Dedifferentiated amniotic fluid mesenchymal stem cell (primary cell): ENCODE measurements at regions not wholly inside any gene's neighbourhood (a gene's known extent, or its start where the extent isn't known, plus 50 kb on each side); places are given as distances from the start of the nearest gene placed in this dataset.
"Not testable (repeated sequence)": the region's sequence is repeated elsewhere in the genome, so short reads cannot be mapped to it uniquely, and the experiment has no call there.

Source experiments
- DNase-seq: peaks from one replicate; pipeline ENCODE4 v3.0.0-alpha.2; 2016; ENCODE audit errors: extremely low spot score

DNA sequence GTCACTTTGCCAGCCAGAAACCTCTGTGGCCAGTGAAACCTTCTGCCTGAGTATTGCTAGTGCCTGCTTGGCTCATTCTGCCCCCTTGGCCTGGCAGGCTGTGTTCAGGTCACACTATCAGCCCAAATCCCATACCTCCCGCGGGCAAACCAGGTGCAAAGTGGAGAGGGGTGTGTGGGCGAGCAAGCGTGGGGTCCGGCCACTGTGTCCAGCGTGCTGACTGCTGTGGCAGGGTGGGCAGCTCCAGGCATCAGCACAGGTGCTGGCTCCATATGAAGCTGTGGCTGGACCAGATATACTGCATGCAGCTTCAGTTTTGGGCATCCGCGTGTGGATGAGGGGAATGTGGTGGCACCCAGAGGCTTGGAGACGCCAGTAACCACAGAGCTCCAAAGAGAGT, 576.5 kb upstream of the EDIL3 start:
- no peak for DNase-seq

- DNase-seq: no peak
Measured at GRCh38 chr5:84961903-84962302, 577.2 kb upstream of the EDIL3 start.

- DNase-seq: no peak
Measured at GRCh38 chr5:84983093-84983492, 598.4 kb upstream of the EDIL3 start.

- DNase-seq: no peak
Measured at GRCh38 chr5:84985148-84985547, 600.5 kb upstream of the EDIL3 start.

GRCh38 chr5:84986688-84987087, 602.0 kb upstream of the EDIL3 start:
- no peak for DNase-seq

GRCh38 chr5:85000671-85001070, 616.0 kb upstream of the EDIL3 start:
- DNase-seq: peak; percentile 26

DNA sequence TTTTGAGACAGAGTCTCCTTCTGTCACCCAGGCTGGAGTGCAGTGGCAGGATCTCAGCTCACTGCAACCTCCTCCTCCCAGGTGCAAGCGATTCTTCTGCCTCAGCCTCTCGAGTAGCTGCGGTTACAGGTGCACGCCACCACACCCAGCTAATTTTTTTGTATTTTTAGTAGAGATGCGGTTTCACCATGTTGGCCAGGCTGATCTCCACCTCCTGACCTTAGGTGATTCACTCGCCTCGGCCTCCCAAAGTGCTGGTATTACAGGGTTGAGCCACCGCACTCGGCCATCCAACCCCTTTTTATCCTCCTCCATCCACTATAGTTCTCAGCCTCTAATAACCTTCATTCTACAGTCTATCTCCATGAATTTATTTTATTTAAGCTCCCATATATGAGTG, 617.3 kb upstream of the EDIL3 start:
- not testable (repeated sequence) for DNase-seq

- no peak for DNase-seq
Measured at GRCh38 chr5:85010014-85010562, 625.4 kb upstream of the EDIL3 start.

DNA sequence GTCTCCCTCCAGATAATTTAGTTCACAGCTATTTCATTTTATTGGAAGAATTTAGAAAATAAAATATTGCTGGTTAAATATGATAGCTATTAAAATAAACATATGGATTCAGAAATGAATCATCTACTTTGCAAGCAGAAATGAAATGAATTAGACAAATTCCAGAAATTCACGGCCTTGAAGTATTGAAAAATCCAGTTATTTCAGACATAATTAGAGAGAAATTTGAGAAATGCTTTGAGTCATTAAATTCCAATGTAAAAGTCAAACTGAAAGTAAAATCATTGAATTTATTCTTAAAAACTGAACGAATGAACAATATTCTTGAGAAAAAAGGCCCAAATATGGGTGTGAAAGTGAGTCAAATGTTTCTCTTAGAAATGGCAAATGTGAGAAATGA, 632.6 kb upstream of the EDIL3 start:
- peak; percentile 70 for DNase-seq

DNA sequence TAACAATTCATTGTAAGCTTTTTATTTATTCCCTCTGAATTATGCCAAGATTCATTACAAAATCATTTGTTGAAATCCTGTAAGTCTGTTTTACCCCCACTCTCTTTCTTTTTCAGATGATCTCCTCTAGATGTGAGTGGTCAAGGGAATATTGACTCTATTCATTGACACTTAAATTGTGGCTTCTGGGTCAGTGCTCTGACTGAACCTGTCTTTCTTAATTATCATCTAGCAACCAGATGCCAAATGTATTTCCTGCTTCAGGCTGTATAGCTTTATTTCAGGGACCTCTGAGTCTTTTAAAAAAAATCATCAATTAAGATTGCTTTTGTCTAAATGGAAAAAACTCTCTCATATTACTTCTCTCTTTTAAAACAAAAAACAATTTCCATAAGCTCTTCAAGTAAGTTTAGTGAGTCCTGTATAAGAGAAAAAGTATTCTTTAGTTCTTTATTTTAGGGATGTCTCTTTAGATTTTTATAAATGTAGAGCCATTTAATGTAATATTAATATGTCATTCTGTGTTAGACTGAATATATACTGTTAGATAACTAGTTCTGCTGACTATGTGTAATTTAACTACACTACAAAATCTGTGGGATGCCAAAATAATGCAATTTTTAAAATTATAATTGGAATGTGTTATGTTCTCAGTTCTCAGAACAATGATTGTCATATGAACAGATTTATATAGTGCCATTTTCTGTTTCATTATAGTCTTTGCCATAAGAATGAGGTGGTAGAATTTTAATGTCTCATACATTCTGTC, 645.8 kb upstream of the EDIL3 start:
- DNase-seq: no peak

- peak; percentile 71 for DNase-seq
Measured at GRCh38 chr5:85049020-85049419, 664.3 kb upstream of the EDIL3 start.

DNA sequence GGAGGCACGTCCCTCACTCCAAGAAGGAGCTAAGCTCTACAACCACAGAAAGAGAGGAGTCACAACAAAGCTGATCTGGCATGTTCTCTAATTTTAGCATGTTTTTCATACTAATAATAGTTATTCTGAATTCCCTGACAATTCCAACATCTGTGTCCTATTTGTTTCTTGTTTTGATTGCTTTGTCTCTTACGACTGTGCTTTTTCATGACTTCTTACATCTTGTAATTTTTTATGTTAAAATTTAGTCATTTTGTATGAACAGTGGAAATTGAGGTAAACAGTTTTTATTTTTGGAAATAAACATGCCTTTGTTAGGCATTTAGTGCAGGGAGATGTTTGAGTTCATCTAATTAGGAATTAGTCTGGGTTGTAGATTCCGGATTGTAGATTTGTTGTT, 668.1 kb upstream of the EDIL3 start:
- no peak for DNase-seq

- no peak for DNase-seq
Measured at GRCh38 chr5:85069659-85070640, 685.3 kb upstream of the EDIL3 start.

DNA sequence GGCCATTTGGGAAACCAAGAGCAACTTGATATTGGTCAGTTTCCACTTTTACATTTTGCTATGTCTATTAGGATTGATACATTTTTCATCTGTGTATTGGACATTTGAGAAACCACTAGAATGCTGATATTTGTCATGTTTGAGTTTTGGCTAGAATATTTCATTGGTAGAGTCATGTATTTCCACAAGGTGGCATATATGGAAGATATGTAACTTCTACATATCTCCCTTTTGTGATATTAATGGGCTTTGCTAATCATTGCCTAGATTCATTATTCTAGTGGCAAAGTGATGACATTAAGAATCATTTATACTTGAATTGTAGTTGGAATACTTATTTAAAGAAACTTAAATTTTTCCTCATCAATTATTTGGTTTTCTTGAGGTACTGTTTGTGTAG, 692.9 kb upstream of the EDIL3 start:
- DNase-seq: no peak

- DNase-seq: no peak
Measured at GRCh38 chr5:85096421-85096820, 711.7 kb upstream of the EDIL3 start.

DNA sequence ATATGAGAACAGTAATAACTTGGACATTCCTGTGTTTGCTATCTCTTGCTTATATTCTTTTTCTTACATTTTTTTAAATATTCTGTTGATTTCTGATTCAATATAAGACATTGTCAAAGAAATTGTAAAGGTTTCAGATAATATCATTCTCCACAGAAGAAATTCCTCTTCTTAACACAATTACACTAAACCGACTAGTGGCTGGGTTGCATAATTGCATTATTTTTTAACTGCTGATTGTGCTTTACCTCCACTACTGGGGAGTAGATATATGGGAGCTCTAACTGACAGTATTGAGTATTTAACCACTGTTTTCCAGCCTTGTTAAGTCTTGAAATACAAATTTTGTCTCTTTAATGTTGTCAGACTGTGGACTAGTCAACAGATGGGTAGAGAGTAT, 723.8 kb upstream of the EDIL3 start:
- DNase-seq: no peak

DNA sequence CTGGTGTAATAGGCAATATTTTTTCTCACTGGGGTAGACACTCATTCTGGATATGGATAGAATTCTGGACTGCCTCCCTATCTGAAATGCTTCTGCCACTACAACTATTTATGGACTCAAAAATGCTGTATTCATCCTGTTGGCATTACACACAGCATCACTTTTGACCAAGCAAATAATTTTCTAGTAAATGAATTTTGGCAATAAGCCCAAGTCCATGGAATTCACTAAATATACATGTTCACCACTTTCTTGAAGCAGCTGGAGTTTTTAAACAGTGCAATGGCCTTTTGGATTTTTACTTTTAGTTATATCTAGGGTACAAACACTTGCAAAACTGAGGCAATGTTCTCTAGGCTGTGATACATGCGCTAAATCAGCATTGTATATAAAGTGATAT, 724.9 kb upstream of the EDIL3 start:
- DNase-seq: no peak

DNA sequence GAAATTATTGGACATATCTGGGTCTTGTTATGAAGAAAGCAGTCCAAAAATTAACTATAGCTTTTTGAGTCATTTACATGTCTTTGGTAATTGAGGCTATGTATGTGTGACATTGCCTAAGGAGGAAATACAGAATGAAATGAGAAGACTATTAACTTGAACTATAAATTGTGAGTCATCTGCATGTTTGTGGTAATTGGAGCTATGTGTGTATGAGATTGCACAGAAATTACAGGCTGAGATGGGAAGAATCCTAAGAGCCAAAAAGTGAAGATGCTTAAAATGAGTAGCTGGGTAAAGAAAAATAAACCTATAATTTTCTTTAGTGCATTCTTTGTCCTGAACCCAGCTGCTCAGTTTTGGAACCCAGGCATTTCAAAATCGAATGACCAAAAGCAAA, 747.6 kb upstream of the EDIL3 start:
- DNase-seq: peak; percentile 78

GRCh38 chr5:85140471-85140870, 755.8 kb upstream of the EDIL3 start:
- no peak for DNase-seq

- no peak for DNase-seq
Measured at GRCh38 chr5:85143138-85143537, 758.5 kb upstream of the EDIL3 start.

DNA sequence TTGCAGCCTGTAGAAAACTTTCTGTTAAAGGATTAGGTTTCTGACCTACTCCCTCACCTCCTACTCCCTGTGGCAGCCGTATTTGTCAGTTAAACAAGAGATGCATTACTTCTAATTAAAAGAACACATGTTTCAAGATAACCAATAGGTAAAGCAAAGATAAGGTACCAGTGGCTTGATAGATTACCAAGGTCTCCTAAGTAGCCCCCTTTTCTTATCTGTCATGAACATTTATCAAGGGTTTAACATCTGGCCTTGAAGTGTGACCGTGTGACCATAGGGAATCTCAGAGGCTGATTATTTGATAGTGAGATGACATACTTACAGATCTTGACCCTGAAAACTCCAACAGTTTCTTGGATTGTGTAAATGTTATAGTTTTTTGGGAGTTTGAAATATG, 764.0 kb upstream of the EDIL3 start:
- no peak for DNase-seq

GRCh38 chr5:85159395-85159794, 774.7 kb upstream of the EDIL3 start:
- DNase-seq: no peak

DNA sequence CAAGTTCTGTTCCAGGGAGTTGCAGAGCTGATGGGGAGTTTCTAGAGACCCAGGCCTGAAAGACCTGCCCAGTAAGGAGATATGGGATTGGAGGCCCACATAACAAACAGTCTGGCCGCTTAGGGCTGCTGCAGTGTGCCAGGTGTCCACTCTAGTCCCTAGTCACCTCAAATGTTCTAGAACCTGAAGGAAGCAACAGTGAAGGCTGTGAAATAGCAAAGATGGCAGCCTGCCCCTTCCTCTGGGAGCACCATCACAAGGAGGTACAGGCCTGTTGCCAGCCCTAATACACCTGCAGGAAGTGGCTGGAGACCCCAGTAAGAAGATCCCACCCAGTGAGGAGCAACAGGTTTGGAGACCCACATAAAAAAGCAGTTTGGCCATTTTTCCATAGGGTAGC, 783.8 kb upstream of the EDIL3 start:
- DNase-seq: no peak
